ENCODE measurements at regions not wholly inside any gene's neighbourhood (a gene's known extent, or its start where the extent isn't known, plus 50 kb on each side); places are given as distances from the start of the nearest gene placed in this dataset.

DNA sequence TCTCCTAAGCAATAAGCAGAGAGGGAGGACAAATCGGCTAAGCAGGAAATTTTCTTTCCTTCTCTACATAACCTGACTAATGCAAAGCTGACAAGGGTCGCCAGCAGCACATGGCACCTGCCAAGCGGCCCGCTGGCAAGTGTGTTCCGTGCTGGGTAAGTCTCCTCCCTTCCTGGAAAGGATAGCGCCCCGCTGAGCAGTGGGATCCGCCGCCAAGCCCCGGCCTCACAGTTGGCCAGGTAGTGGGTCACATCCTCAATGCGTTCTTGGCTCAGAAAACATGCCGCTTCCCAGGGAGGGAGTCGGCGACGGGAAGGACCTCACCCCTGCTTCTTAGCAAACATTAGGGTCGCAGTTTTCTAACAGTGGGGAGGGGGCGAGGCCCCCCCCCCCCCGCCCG lies 488.9 kb upstream of the NUPR2 start:
- TF ChIP-seq, protein P1, sequence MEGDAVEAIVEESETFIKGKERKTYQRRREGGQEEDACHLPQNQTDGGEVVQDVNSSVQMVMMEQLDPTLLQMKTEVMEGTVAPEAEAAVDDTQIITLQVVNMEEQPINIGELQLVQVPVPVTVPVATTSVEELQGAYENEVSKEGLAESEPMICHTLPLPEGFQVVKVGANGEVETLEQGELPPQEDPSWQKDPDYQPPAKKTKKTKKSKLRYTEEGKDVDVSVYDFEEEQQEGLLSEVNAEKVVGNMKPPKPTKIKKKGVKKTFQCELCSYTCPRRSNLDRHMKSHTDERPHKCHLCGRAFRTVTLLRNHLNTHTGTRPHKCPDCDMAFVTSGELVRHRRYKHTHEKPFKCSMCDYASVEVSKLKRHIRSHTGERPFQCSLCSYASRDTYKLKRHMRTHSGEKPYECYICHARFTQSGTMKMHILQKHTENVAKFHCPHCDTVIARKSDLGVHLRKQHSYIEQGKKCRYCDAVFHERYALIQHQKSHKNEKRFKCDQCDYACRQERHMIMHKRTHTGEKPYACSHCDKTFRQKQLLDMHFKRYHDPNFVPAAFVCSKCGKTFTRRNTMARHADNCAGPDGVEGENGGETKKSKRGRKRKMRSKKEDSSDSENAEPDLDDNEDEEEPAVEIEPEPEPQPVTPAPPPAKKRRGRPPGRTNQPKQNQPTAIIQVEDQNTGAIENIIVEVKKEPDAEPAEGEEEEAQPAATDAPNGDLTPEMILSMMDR (IDR thresholded peaks at IDR 0.05) = no peak
- TF ChIP-seq POLR2A (IDR thresholded peaks at IDR 0.05) (no peak), EP300 (IDR thresholded peaks at IDR 0.05) (no peak), POLR2AphosphoS5 (IDR thresholded peaks at IDR 0.05) (no peak)
